ENCODE measurements at regions not wholly inside any gene's neighbourhood (a gene's known extent, or its start where the extent isn't known, plus 50 kb on each side); places are given as distances from the start of the nearest gene placed in this dataset.

DNA sequence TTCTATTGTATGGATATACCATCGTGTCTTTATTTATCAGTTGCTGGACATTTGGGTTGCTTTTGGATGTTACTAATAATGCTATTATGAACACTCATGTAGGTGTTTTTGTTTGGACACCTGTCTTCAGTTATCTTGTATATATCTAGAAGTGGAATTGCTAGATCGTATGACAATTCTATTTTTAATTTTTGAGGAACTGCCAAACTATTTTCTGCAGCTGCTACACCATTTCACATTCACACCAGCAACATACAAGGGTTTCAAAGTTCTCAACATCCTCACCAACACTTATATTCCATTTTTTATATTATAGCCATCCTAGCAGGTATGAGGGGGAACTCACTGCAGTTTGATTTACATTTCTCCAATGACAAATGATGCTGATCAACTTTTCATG is 324.6 kb downstream of the CAAP1 start:
- no peak for DNase-seq (ENCODE audit: low read depth)

DNA sequence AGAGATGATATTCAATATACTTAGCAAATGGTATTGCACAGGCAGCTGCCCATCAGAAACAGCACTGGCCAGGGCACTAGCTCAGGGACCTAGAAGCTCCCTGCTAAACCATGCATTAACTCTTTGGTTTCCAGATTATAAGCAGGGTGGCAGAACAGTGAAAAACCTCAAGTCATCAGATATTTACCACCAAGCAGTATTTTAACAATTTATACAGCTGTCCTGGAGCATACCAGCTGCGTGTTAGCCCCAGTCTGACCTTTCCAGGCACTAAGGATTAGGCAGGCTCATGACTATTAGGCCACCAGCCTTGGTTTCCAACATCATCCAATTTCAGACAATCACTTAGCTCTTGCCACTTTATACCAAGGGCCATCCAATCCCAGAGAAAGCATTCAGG is 326.5 kb downstream of the CAAP1 start:
- DNase-seq (ENCODE audit: low read depth), result no peak

DNA sequence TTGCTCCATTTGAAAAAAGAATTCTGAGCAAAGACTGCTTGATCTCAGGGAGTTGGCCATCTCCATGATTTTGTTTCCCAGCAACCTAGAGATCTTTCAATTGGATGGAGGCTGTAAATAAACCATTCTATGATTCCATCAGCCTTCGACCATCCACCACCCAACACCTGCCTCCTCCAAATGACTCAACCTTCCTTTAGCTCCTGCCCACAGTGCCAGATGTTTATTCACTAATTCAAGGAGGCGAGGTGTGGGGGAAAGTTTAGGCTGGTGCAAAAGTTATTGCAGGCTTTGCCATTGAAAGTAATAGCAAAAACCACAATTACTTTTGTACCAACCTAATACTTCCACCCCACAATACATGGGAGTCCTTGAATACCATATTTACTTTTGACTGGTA is 327.5 kb downstream of the CAAP1 start:
- no peak for DNase-seq (ENCODE audit: low read depth)

DNA sequence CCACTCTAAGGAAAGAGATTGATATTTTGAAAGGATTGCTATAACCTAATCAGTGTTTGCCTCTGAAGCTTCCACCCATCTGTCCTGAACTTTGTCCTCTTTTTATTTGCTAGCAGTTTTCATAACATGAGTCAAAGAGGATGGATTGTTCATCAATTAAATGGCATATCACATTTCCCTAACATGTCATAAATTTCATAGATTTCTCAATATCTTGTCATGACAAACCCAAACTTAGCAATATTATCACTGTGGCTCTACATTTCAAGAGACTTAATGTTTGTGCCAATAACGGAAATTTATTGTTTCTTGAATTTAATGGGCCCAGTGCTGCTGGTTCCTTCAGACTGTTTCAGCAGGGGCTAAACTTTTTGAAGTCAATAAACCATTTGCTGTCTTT is 330.3 kb downstream of the CAAP1 start:
- DNase-seq (ENCODE audit: low read depth), result no peak

DNA sequence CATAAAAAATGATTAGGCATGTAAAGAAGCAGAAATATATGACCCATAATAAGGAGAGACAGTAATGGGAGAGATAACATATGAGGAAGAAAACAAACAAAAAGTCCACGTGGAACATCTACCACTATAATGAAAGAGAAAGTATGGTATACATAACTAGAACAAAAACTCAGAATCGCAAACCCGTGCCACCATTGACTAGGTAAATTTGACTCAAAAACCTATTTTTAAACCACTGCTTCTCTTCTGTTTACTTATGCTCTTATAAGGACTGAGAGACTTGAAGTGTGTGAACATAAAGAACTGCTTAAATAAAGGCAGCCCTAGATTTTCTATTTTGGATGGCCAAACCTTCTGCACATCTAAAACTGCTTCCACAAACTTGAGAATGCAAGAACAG is 330.7 kb downstream of the CAAP1 start:
- no peak for DNase-seq (ENCODE audit: low read depth)

DNA sequence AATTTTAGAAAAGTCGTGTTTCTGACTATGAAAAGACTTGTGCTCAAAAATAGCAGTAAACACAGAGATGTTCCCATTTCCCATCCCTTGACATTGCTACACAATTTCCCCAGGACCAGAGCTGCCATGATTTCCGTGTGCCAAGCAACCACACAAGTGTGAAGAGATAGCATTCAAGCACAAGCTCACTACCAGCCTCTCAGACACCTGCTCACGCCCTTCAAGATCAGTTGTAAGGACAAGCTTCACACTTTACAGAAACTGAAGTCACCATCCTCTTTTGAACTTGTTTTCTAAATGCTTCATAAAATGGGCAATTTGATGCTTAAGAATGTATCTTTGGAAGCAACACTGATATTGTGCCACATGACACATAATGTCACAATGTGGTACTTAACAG is 333.1 kb downstream of the CAAP1 start:
- DNase-seq (ENCODE audit: low read depth), result no peak

DNA sequence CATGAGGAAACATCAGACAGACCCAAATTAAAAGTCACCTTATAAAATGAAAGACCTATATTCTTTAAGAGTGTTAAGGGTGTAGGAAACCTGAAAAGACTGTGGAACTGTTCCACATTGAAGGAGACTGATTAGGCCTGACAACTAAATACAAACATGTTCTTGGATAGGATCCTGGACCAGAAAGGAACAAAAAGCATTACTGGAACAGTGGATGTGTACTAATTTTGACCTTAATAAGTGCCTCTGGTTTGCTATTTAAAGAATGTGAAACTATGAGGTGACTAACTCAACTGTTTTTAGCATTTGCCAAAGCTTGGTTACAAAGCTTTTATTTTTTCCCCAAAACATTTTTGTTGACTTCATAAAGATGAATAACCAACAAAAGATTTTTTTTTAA is 340.6 kb downstream of the CAAP1 start:
- no peak for DNase-seq (ENCODE audit: low read depth)

DNA sequence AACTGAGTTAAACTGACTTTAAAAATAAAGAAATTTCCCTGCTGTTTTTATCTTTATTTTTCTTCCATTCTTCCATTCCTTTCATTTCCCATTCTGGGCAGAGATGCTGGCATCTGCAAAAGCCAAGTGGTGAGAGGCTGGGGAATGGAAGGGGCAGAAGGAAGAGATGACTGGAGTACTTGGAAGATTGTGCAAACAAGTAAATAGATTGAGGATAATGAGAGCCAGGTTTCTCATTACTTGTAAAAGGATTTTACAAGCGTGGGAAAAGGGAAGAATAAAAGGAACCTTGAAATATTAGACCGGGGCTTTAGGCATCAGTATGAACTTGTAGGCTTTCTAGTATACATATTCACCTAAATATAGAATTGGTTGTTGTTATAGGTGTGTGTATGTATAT is 341.2 kb downstream of the CAAP1 start:
- no peak for DNase-seq (ENCODE audit: low read depth)

DNA sequence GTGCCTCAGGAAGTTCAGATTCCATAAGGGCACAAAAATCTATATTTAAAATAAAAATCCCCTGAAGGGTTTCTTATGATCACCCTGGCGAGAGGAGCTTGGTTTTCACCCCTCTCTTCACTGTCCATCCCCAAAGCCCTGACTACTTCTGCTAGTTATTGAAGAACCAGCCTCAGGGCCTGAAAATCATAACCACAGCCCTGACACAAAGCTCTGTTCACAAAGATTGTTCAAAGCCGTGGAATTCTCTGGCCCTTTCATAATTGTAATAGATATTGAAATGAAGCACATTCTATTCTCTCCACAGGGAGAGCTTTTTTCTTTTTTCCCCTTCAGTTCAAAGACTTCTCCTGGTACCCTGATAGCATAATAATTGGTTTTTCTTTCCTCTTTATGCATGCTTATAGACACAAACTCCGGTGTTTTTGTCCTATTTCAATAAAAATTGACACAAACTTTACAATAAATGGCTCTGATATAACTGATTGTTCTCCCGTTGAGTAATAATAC is 343.8 kb downstream of the CAAP1 start:
- DNase-seq (ENCODE audit: low read depth), result no peak

DNA sequence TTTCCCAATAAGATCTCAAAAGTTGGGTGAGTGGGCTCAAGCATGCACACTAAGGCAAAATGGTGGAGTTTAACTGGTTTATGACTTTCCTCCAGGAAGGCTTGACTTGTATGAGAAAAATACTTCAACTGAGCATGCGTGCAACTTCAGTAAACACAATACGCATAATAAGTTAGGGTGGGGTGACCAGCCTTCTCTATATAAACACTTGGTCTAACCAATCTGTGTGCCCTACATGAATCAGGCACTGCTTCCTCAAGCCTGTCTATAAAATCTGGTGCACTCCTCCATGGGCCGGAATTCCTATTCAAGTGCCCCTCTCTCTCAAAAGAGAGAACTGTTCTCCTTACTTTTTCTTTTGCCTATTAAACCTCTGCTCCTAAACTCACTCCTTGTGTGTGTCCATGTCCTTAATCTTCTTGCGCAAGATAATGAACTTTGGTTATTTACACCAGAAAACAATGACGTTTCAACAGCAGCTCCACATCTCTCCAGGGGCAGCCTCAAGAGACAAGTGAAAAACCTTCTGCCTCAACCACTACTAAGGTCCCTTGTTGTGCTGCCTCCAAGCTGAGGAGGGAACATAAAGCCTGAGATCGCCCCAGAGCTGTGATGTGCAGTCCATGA is 352.6 kb downstream of the CAAP1 start:
- DNase-seq (ENCODE audit: low read depth), result no peak

DNA sequence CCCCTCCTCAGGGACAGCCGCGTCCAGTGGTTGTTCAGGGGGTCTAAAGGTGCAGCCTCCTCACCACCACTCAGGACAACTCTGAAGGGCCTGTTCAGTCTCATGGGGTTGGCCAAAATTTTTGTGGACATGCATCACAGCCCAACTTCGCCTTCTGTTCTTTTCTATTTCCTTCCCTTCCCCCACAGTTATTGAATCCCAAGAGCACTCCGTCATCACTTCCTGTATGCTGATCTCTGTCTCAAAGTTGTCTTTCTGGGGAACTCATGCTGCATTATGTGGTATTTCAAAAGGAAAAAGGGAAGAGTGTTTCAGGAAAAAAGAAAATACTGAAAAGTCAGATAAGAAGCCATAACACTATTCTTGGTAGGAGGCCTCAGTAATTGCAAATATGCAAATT is 355.4 kb downstream of the CAAP1 start:
- DNase-seq (ENCODE audit: low read depth), result no peak

DNA sequence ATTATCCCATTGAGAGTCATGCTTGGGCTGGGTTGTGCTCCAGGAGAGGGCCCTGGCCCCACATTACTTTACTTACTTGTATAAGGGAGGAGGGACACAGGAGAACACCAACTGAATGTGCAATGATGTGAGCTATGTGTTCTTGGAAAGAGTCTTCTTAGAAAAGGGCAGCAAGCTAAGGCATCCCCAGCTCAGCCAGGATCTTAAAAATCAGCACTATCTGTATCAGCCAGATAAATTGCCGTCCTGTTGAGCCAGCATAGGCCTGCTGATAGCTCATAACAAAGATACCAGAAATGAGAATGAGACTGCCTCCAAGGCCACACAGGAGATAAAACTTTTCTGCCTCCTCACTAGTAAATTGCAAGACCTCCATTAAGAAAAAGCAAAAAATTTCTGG is 357.5 kb downstream of the CAAP1 start:
- no peak for DNase-seq (ENCODE audit: low read depth)

DNA sequence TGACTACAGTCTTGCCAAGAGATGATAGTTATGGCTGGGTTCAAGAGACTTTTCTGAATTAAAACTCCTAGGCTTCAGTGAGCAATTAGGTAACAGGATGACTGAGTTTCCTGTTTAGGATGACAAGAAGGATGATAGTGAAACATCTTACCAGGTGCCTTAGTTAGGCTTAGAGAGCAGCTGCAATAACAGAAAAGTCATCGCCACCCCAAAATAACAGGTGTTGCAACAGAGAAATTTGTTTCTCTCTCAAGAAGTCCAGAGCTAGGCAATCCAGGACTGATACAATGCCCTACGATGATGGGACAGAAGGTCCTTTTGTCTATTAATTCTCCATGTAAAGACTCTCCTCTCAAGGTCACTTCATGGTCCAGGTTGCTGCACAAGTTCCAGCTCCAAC is 361.8 kb downstream of the CAAP1 start:
- DNase-seq (ENCODE audit: low read depth), result no peak

DNA sequence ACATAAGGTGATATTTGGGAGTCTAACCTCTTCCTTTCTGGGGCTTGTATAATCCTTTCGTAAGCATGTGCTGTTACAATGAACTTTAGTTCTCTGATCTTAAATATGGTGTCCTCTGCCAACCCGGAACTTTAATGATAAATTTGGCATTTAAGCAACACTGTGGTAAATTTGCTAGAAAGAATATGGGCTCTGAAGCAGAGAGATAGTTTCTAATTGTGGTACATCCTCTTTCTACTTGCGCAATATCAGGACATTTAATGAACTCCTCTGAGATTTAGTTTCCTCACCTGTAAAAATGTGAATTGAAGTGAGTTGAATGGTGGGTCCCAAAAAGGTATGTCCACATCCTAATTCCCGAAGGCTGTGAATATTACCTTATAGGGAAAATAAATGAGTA is 364.7 kb downstream of the CAAP1 start:
- no peak for DNase-seq (ENCODE audit: low read depth)

DNA sequence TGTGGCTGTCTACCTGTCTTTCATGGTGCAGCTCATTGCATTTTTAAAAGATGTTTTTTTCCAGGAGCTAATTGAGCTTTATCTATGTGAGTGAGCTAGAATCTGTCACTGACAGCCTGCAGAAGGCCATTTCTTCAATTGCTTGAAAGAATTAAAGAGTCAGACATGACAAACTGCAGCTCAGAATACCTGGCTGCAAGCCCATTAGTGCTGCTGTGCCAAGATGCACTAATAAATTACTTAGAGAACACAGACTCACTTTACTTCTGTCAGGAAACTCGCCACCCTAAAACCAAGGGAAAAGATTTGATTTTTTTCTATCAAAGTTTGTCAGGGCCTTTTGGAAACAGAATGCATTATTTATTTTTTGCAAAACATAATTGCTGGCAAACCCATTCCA is 368.3 kb downstream of the CAAP1 start:
- DNase-seq (ENCODE audit: low read depth), result no peak

DNA sequence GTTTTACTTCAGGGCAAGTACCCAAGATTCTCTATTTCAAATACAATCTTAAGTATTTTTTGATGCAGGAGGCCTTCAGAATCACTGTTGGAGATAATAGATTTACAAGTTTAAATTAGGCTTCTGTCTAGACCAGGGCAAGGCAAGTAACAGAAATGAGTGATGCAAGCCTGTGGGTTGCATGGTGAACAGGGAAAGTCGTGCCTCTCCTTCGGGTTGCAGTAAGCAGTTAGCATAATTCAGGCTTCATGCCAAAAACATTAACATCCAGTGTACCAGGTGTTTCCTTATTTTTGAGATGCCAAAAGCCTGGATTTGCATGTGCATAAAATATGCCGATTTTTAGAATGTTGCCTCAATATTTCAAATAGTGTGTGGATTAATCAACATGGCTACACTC is 369.0 kb downstream of the CAAP1 start:
- no peak for DNase-seq (ENCODE audit: low read depth)

DNA sequence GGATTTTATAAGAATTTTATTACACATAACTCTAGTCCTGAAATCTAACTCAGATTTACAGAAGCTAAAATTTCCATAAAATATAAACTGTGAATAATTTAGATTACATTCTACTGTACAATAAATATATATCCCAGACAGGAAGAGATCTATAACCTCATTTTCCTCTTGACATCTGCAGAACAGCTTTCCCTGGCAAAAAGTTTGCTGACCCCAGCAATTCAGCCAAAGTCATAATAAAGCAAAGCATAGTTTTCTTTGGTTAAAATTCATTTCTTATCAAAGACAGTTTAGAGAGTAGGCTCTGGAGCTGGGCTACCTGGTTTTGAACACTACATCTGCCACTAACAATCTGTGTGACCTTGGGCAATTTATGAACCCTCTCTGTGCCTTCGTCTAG is 372.5 kb downstream of the CAAP1 start:
- no peak for DNase-seq (ENCODE audit: low read depth)

DNA sequence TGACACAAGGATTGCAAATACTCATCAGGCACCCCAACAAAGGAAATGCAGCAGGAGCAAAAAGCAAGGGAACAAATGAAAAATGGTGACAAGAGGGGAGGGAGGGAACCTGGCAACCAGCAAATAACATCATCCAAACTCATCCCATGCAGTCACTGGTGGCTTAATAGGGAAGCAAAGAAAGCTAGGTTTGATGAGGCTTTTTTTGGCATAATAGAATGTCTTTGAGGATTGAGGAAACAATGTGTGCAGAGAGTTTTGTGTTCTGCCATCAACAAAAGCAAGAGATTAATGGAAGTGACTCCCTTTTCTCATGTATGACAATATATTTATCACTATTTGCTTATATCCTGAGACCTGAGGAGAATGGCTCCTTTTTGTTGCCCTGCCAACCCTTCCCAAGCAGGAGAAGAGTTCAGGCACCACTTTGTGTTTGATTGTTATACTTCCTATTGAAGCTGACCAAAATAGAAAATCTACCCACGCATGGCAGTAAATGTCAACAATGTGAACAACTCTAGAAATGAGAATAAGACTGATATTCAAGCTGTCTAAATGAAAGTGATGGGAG is 375.7 kb downstream of the CAAP1 start:
- no peak for DNase-seq (ENCODE audit: low read depth)

DNA sequence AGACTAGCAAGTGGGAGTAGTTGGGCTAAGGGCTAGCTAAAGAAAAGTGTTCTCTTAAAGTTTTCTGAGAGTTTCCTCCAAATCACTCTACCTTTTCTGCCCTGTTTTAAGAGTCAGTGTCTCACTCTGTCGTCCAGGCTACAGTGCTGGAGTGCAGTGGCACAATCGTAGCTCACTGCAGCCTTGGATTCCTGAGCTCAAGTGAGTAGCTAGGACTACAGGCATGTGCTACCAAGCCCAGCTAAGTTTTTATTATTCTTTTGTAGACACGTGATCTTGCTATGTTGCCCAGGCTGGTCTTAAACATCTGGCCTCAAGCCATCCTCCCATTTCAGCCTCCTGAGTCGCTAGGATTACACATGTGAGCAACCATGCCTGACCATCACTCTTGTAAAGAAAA is 378.9 kb downstream of the CAAP1 start:
- DNase-seq (ENCODE audit: low read depth), result no peak

DNA sequence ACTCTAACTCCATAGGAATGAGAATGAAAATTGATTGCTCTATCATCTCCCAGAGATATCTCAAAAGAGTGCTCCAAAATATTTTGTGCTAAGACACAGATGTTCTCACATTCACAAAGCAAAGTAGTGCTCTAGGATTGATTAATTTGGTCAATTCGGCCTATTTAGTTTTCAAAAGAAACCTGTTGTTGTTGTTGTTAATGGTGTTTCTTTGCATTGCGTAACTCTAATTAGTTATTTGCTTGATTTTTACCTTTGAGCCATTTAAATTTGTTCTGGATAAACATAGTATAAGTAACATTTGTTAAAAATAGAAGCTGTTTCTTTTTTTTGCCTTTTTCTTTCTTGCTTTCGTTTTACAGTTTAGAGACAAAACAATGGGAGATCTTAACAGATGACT is 382.5 kb downstream of the CAAP1 start:
- DNase-seq (ENCODE audit: low read depth), result no peak

DNA sequence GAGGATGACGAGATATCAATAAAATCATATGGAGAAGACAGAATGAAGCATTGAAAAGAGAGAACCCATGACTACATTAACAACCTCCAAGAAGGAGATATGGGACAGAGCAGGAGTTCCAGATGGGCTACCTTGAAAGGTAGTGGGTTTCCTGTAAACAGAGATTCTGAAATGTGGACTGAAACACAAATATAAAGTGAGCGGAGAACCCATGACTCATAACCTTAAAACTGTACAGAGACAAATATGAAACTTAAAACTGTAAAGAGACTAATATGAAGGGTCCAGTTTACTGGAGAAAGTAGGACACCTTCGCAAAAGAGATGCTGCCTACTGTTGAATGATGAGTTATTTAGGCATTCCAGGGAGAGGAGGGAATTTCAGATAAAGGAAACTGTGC is 383.7 kb downstream of the CAAP1 start:
- no peak for DNase-seq (ENCODE audit: low read depth)

DNA sequence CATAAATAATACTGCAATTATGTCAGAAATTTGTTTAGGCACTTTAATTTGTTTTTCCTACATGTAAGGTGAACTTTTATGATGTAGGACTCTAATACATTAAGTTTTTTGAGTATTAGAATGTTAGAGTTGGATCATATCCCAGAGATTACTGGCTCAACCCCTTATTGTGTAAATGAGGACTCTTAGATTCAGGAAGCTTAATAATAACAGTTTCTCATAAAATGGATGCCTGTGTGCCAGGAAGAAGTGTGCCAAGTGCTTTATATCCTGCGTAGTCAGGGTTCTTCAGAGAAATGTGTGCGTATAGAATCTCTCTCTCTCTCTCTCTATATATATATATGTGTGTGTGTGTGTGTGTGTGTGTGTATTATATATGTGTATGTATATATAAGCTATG is 388.5 kb downstream of the CAAP1 start:
- no peak for DNase-seq (ENCODE audit: low read depth)

DNA sequence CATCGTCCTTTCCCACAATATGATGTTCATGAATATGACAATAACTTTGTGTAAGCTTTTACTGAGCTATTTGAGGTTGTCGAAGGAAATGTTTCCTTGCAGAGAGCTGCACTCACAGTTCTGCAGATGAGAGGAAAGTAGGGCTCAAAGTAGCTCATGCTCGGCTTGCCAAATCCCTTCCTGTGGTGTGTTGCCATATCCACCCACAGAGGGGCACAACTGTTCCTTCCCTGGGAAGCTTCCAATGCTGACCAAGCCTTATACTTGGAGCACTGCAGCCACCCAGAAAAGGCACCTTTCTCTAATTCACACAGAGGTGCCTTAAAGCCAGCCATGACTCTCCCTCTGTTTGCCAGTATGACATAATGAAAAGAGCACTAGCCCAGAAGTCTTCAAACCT is 390.3 kb downstream of the CAAP1 start:
- DNase-seq (ENCODE audit: low read depth), result no peak

DNA sequence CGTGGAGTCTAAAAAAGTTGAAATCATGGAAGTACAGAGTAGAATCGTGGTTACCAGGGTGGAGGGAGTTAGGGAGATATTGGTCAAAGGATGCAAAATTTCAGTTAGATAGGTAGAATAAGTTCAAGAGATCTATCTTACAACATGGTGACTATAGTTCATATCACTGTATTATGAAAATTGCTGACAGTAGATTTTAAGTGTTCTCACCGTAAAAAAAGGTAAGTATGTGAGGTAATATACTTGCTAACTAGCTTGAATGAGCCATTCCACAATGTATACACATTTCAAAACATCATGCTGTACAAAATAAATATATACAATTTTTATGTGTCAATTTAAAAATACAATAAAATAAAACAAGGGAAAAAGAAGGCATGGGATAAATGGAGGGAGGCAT is 392.1 kb downstream of the CAAP1 start:
- no peak for DNase-seq (ENCODE audit: low read depth)

All from GM04504 (cell line).